ENCODE measurements at regions not wholly inside any gene's neighbourhood (a gene's known extent, or its start where the extent isn't known, plus 50 kb on each side); places are given as distances from the start of the nearest gene placed in this dataset.

GRCh38 chr19:13700621-13701020 lies 63.7 kb upstream of the MRI1 start:
- TF ChIP-seq EZH2phosphoT487 (IDR thresholded peaks at IDR 0.05; ENCODE audit: borderline replicate concordance, low read depth, low read length) (no peak), CTCF (conservative IDR thresholded peaks at IDR 0.05; ENCODE audit: low read length) (no peak)
